ENCODE measurements at regions not wholly inside any gene's neighbourhood (a gene's known extent, or its start where the extent isn't known, plus 50 kb on each side); places are given as distances from the start of the nearest gene placed in this dataset.
"Not testable (repeated sequence)": the region's sequence is repeated elsewhere in the genome, so short reads cannot be mapped to it uniquely, and the experiment has no call there.

DNA sequence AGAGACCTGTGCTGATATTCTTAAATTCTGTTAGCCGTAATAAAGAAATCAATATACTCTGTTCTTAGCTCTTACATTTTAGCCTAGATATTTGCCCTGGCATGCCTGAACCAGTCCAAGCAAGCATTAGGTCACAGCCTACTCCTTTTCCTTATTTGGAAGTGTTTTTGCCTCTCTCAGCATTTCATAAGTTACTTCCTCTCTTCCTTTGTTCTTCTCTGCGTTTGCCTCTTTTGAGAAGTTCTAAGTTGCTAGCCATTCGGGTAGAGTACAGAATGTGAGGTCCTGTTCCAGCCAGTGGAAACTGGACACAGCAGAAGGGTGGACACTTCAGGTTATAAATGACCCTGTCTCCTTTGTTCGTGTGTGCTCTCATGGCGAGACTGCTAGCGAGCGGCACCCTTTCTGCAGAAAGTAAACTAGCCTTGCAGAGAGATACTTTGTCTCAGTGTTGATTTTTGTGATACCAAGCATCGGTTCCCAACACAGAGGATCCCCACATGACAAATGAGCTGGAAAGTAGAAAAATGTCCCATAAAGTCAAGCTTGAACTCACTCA is 75.0 kb upstream of the FAM153A start:
- not testable (repeated sequence) for DNase-seq

DNA sequence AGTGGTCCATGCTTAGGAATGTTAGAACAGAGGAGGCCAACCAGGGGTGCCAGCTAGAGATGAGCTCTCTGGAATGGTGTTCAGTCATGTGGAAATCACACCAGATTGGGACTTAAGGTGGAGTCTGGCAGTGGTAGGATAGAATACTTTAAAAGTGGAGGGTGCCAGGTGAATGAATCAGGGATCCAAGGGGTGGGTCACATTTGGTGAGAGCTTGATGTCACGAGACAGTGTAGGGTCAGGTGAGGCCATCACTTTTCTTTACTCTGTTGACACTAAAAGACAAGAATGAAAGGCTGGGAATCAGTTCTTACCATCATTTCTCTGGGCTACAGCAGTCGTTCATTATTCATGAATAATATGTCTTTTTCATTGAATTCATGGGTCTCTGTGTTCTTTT is 73.8 kb upstream of the FAM153A start:
- DNase-seq: not testable (repeated sequence)

DNA sequence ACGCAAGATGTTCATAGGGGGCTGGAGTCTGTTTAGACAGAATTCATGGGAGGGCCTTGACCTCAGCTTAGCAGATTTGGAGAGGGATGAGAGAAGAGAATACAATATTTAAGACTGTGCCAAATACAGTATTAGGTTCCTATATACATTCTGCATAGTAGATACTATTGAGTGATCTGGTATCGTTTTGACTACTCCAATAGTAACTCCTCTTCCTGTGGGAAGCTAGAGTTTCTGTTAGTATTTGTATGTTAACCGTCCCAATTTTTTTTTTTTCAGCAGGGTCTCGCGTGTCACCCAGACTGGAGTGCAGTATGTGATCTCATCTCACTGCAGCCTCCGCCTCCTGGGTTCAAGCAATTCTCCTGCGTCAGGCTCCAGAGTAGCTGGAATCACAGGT is 65.2 kb upstream of the FAM153A start:
- DNase-seq: peak; percentile 29

DNA sequence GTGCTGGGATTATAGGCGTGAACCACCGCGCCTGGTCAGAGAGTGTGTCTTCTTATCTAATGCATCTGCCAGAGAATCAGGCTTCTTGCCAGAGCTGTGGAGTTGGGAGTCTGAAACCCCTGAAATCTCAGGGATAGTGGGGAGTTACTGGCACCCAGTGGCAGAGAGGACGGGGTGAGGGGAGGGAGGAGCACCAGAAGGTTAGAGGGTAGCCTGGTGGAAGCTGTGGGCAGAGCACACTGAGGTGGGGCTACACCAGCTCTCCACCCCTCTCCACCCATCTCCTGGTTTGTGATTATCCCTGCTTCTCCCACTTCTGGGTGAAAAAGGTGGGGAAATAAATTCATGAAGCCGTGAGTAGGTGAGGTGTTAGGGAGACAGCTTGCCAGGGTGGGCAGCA is 63.9 kb upstream of the FAM153A start:
- not testable (repeated sequence) for DNase-seq

DNA sequence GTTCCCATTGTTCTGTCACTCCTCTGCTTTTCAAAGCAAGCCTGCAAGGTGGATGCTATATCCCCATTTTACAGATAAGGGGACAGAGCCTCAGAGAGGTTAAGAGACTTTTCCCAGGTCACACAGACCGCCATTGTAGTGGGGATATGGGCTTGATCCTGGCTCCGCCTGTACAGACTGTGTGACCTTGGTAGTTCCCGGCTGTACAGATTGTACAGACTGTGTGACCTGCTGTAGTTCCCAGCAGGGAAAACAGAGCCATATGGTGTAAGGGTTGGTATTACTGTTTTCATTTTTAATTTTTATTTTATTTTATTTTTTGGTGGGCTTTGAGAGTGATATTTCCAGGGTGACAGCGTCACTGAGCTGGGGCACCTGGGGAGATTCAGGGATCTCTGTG is 63.2 kb upstream of the FAM153A start:
- DNase-seq: not testable (repeated sequence)

DNA sequence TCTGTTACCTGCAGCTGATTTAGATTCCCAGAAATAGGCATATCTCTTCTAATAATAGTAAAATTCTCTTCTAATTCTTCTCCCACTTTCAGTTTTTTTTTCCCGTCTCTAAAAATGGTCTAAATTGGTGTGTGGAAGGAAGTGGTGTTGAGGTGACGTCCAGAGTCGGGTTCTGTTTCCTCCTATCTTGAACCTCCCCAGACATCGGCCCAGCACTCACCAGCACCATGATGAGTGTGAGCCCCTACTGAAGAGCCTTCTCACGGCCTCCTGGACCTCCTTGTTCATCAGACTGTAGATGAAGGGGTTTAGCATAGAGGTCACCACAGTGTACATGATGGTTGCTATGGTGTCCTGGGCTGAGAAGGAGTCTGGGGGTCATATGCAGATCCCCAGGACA is 53.5 kb upstream of the FAM153A start:
- DNase-seq: not testable (repeated sequence)

Measured in activated CD4-positive, alpha-beta T cell treated with anti-CD3 and anti-CD28 coated beads, Interleukin-2, amount 50 U/mL, for 16 hours (primary cell).